ENCODE measurements at regions not wholly inside any gene's neighbourhood (a gene's known extent, or its start where the extent isn't known, plus 50 kb on each side); places are given as distances from the start of the nearest gene placed in this dataset.
"Not testable (repeated sequence)": the region's sequence is repeated elsewhere in the genome, so short reads cannot be mapped to it uniquely, and the experiment has no call there.

DNA sequence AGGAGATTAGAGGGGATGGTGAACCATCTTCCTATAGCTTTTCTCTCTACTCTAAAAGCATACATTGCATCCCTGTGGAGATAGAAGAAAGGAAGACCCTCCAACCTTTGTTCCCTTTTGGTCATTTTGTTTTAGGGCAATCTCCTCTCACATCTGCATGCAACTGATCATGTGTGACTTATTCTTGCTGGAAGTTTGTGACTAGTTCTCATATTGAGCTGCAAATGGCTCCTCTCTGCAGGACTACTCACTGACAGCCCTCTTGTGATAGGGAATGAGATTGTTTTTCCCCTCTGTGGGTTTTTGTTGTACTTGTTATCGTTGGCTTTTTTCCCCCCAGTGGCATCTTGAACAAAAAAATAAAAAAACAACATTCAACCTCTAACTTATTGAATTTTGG lies 416.0 kb upstream of the CNTNAP5 start:
- DNase-seq: no peak

GRCh38 chr2:123614596-123614995 lies 410.5 kb upstream of the CNTNAP5 start:
- no peak for DNase-seq

- DNase-seq: not testable (repeated sequence)
These were observed 406.4 kb upstream of the CNTNAP5 start for GRCh38 chr2:123618642-123619041.

DNA sequence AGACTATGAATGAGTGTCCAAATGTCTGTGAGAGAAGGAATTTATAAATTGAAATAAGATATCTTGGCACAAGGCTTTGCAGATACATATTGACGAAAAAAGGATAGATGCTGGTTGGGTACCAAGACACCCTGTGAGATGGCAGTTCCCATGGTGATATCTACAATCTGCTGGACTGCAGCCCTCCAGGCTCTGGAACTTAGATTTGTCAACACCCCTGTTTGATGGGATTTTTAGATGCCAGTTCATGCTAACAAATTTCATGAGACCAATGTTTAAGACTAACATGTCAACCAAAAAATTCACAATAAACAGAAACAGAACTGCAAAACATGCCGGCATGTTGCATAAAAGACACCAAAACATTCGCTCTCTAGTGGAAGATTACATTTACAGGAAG lies 400.3 kb upstream of the CNTNAP5 start:
- DNase-seq: no peak

GRCh38 chr2:123636232-123636631 lies 388.9 kb upstream of the CNTNAP5 start:
- no peak for DNase-seq

- no peak for DNase-seq
These were observed 384.3 kb upstream of the CNTNAP5 start for GRCh38 chr2:123640685-123641335.

- no peak for DNase-seq
These were observed 381.0 kb upstream of the CNTNAP5 start for GRCh38 chr2:123644053-123644452.

- DNase-seq: no peak
These were observed 377.1 kb upstream of the CNTNAP5 start for GRCh38 chr2:123648016-123648415.

- DNase-seq: no peak
These were observed 376.1 kb upstream of the CNTNAP5 start for GRCh38 chr2:123648956-123649355.

- no peak for DNase-seq
These were observed 373.9 kb upstream of the CNTNAP5 start for GRCh38 chr2:123651151-123651550.

- no peak for DNase-seq
These were observed 372.8 kb upstream of the CNTNAP5 start for GRCh38 chr2:123652320-123652719.

GRCh38 chr2:123656590-123656989 lies 368.5 kb upstream of the CNTNAP5 start:
- no peak for DNase-seq

- DNase-seq: no peak
These were observed 366.0 kb upstream of the CNTNAP5 start for GRCh38 chr2:123659120-123659519.

- no peak for DNase-seq
These were observed 354.8 kb upstream of the CNTNAP5 start for GRCh38 chr2:123670286-123670685.

GRCh38 chr2:123683797-123684196 lies 341.3 kb upstream of the CNTNAP5 start:
- not testable (repeated sequence) for DNase-seq

GRCh38 chr2:123687064-123687463 lies 338.0 kb upstream of the CNTNAP5 start:
- DNase-seq: no peak

GRCh38 chr2:123688231-123688940 lies 336.7 kb upstream of the CNTNAP5 start:
- DNase-seq: no peak

DNA sequence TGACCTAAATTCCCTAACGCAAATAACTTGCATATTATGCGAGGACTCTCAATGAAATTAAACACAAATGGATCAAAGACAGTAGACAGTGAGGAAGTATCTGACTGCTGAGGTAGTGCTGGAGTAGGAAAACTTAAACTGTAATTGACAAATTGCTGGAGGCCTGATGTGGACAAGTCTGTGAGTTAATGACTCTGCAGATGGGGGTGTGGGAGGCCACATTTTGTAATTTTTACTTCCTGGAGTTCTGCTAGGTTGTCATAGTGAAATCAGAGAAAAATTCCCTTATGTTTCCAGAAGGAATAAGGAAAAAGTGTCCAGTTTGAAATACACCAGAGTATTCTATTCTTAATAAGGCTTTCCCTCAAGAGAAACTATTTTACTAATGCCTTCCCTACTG lies 333.0 kb upstream of the CNTNAP5 start:
- DNase-seq: no peak

- DNase-seq: no peak
These were observed 331.3 kb upstream of the CNTNAP5 start for GRCh38 chr2:123693836-123694235.

GRCh38 chr2:123695426-123695825 lies 329.7 kb upstream of the CNTNAP5 start:
- DNase-seq: no peak

- DNase-seq: no peak
These were observed 329.1 kb upstream of the CNTNAP5 start for GRCh38 chr2:123696021-123696420.

- no peak for DNase-seq
These were observed 328.2 kb upstream of the CNTNAP5 start for GRCh38 chr2:123696799-123697410.

DNA sequence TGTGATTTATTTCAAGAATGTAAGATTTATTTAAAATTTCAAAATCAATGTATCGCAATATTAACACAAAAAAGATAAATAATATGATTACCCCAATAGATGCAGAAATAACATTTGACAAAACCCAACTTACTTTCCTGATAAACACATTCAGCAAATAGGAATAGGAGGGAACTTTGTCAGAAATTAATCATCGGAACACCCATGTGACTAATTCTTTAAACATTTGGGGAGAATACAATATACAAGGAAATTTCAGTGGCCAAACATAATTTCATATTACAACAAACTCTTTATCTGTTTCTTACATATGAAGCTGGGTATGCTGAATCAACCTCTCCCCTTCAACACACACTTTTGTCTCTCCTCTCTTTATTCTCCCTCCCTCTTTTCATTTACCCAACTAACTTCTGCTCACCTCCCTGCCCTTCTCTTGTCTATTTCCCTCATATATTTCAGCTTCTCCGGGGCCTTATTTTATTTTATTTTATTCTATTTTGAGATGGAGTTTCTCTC lies 309.6 kb upstream of the CNTNAP5 start:
- no peak for DNase-seq

All from hindlimb muscle (tissue), 1 donor.